ENCODE measurements at regions not wholly inside any gene's neighbourhood (a gene's known extent, or its start where the extent isn't known, plus 50 kb on each side); places are given as distances from the start of the nearest gene placed in this dataset.

- ChIA-PET POLR2A (no interaction called here), CTCF (no interaction called here)
- H3K27me3 Mint-ChIP-seq (ENCODE audit: low read depth) = no peaks in the 10 kb centered on the region
Measured at GRCh38 chrX:93598076-93598475, 75.3 kb downstream of the NAP1L3 start.

DNA sequence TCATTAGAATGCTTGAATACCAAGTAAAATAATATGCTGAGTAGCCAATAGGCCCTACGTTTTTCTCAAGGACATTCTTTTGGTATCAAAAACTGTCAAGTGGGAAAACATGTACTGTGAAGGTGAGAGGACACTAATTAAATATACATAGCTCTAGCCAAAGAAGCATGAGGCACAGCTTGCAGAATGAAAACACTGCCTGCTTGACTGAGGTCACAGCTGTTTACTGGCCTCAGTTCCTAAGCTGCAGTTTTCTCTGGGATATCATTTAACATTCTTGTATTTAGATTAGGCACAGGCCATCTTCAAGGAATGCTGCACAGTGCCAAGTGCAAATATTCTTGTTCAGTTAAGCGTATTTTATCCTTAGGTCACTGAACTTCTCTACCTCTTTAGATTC is 78.6 kb downstream of the NAP1L3 start:
- no peaks in the 10 kb centered on the region for H3K27me3 Mint-ChIP-seq (ENCODE audit: low read depth)
- TF ChIP-seq, protein P1, sequence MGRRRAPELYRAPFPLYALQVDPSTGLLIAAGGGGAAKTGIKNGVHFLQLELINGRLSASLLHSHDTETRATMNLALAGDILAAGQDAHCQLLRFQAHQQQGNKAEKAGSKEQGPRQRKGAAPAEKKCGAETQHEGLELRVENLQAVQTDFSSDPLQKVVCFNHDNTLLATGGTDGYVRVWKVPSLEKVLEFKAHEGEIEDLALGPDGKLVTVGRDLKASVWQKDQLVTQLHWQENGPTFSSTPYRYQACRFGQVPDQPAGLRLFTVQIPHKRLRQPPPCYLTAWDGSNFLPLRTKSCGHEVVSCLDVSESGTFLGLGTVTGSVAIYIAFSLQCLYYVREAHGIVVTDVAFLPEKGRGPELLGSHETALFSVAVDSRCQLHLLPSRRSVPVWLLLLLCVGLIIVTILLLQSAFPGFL (CRISPR knock-in tag; IDR thresholded peaks at IDR 0.05; ENCODE audit: borderline replicate concordance) = no peak
- TF ChIP-seq, protein P2, sequence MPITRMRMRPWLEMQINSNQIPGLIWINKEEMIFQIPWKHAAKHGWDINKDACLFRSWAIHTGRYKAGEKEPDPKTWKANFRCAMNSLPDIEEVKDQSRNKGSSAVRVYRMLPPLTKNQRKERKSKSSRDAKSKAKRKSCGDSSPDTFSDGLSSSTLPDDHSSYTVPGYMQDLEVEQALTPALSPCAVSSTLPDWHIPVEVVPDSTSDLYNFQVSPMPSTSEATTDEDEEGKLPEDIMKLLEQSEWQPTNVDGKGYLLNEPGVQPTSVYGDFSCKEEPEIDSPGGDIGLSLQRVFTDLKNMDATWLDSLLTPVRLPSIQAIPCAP (CRISPR knock-in tag; IDR thresholded peaks at IDR 0.05) = no peak
- TF ChIP-seq, protein P3, sequence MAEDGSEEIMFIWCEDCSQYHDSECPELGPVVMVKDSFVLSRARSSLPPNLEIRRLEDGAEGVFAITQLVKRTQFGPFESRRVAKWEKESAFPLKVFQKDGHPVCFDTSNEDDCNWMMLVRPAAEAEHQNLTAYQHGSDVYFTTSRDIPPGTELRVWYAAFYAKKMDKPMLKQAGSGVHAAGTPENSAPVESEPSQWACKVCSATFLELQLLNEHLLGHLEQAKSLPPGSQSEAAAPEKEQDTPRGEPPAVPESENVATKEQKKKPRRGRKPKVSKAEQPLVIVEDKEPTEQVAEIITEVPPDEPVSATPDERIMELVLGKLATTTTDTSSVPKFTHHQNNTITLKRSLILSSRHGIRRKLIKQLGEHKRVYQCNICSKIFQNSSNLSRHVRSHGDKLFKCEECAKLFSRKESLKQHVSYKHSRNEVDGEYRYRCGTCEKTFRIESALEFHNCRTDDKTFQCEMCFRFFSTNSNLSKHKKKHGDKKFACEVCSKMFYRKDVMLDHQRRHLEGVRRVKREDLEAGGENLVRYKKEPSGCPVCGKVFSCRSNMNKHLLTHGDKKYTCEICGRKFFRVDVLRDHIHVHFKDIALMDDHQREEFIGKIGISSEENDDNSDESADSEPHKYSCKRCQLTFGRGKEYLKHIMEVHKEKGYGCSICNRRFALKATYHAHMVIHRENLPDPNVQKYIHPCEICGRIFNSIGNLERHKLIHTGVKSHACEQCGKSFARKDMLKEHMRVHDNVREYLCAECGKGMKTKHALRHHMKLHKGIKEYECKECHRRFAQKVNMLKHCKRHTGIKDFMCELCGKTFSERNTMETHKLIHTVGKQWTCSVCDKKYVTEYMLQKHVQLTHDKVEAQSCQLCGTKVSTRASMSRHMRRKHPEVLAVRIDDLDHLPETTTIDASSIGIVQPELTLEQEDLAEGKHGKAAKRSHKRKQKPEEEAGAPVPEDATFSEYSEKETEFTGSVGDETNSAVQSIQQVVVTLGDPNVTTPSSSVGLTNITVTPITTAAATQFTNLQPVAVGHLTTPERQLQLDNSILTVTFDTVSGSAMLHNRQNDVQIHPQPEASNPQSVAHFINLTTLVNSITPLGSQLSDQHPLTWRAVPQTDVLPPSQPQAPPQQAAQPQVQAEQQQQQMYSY (CRISPR knock-in tag; IDR thresholded peaks at IDR 0.05) = no peak
- TF ChIP-seq NR3C1 (CRISPR knock-in tag; conservative IDR thresholded peaks at IDR 0.05; ENCODE audit: low read depth) = no peak
- no peak overlapping the region for H3K27ac Mint-ChIP-seq
- no peaks in the 10 kb centered on the region for H3K4me1 Mint-ChIP-seq
- H3K4me3 Mint-ChIP-seq = no peak overlapping the region
- CTCF ChIA-PET = no interaction called here
- H3K9me3 Mint-ChIP-seq = no peaks in the 10 kb centered on the region; the same call in 1 of the 2 replicates
- ATAC-seq (no peak), DNase-seq (ENCODE audit: low spot score) (no peak)
- H3K36me3 Mint-ChIP-seq = no peaks in the 10 kb centered on the region
- POLR2A ChIA-PET = no interaction called here

More at GRCh38 chrX:93598076-93598475, 75.3 kb downstream of the NAP1L3 start:
- H3K4me3 Mint-ChIP-seq = no peak overlapping the region
- H3K27ac Mint-ChIP-seq = no peak overlapping the region
- H3K4me1 Mint-ChIP-seq = no peaks in the 10 kb centered on the region
- ATAC-seq = no peak
- DNase-seq (ENCODE audit: low spot score) = no peak
- 0 out of 2 replicates have a peak, but pooled peaks cover 4% of the 10 kb centered on the region for H3K9me3 Mint-ChIP-seq
- TF ChIP-seq GTF2I (CRISPR knock-in tag; conservative IDR thresholded peaks at IDR 0.05) (no peak), ELF4 (CRISPR knock-in tag; IDR thresholded peaks at IDR 0.05; ENCODE audit: low read depth) (no peak), KAT7 (CRISPR knock-in tag; IDR thresholded peaks at IDR 0.05; ENCODE audit: borderline replicate concordance) (no peak), CBFB (CRISPR knock-in tag; IDR thresholded peaks at IDR 0.05; ENCODE audit: low read depth) (no peak), TEAD1 (CRISPR knock-in tag; IDR thresholded peaks at IDR 0.05) (no peak), STAT6 (CRISPR knock-in tag; conservative IDR thresholded peaks at IDR 0.05; ENCODE audit: low read depth) (no peak), FOXP1 (CRISPR knock-in tag; IDR thresholded peaks at IDR 0.05; ENCODE audit: borderline replicate concordance) (no peak), HMGXB4 (CRISPR knock-in tag; IDR thresholded peaks at IDR 0.05) (no peak), NFATC4 (CRISPR knock-in tag; IDR thresholded peaks at IDR 0.05) (no peak)
- TF ChIP-seq, protein P4, sequence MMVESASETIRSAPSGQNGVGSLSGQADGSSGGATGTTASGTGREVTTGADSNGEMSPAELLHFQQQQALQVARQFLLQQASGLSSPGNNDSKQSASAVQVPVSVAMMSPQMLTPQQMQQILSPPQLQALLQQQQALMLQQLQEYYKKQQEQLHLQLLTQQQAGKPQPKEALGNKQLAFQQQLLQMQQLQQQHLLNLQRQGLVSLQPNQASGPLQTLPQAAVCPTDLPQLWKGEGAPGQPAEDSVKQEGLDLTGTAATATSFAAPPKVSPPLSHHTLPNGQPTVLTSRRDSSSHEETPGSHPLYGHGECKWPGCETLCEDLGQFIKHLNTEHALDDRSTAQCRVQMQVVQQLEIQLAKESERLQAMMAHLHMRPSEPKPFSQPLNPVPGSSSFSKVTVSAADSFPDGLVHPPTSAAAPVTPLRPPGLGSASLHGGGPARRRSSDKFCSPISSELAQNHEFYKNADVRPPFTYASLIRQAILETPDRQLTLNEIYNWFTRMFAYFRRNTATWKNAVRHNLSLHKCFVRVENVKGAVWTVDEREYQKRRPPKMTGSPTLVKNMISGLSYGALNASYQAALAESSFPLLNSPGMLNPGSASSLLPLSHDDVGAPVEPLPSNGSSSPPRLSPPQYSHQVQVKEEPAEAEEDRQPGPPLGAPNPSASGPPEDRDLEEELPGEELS (CRISPR knock-in tag; IDR thresholded peaks at IDR 0.05) = no peak
- TF ChIP-seq, protein P5, sequence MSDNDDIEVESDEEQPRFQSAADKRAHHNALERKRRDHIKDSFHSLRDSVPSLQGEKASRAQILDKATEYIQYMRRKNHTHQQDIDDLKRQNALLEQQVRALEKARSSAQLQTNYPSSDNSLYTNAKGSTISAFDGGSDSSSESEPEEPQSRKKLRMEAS (CRISPR knock-in tag; IDR thresholded peaks at IDR 0.05) = no peak
- H3K36me3 Mint-ChIP-seq = no peaks in the 10 kb centered on the region
